GM12864 (cell line): ENCODE measurements at regions not wholly inside any gene's neighbourhood (a gene's known extent, or its start where the extent isn't known, plus 50 kb on each side); places are given as distances from the start of the nearest gene placed in this dataset.

Source experiments
- DNase-seq: peaks from one replicate; pipeline ENCODE4 v3.0.0-alpha.2; 2011; ENCODE audit warnings: low read depth
- H3K4me3 ChIP-seq: 2 replicates; pipeline ENCODE4 v1.5.1; 2011; ENCODE audit warnings: mild to moderate bottlenecking, low read depth, low read length, control low read depth
- CTCF ChIP-seq: IDR thresholded peaks from 2 replicates; pipeline ENCODE4 v1.5.1; 2011; ENCODE audit warnings: low read depth, mild to moderate bottlenecking, moderate library complexity, low read length, control low read depth, inconsistent platforms; ENCODE audit errors: missing control alignments

GRCh38 chr6:104532462-104532861 lies 327.3 kb downstream of the HACE1 start:
- no peak overlapping the region for H3K4me3 ChIP-seq
- no peak for DNase-seq
- no peak for TF ChIP-seq CTCF

GRCh38 chr6:104531646-104532045 lies 328.1 kb downstream of the HACE1 start:
- no peak for TF ChIP-seq CTCF
- no peak for DNase-seq
- H3K4me3 ChIP-seq, result no peak overlapping the region

GRCh38 chr6:104527761-104528415 lies 331.8 kb downstream of the HACE1 start:
- no peak overlapping the region for H3K4me3 ChIP-seq
- no peak for DNase-seq
- peak; percentile 29 for TF ChIP-seq CTCF

GRCh38 chr6:104527311-104527710 lies 332.4 kb downstream of the HACE1 start:
- H3K4me3 ChIP-seq, result no peak overlapping the region
- TF ChIP-seq CTCF, result no peak
- no peak for DNase-seq

GRCh38 chr6:104526376-104526775 lies 333.3 kb downstream of the HACE1 start:
- TF ChIP-seq CTCF, result no peak
- no peak overlapping the region for H3K4me3 ChIP-seq
- no peak for DNase-seq

GRCh38 chr6:104525677-104526322 lies 333.9 kb downstream of the HACE1 start:
- peak; percentile 24 for DNase-seq
- H3K4me3 ChIP-seq, result no peak overlapping the region

More at GRCh38 chr6:104525677-104526322, 333.9 kb downstream of the HACE1 start:
- peak; percentile 83 for TF ChIP-seq CTCF
